GM12892 (cell line): ENCODE measurements at regions not wholly inside any gene's neighbourhood (a gene's known extent, or its start where the extent isn't known, plus 50 kb on each side); places are given as distances from the start of the nearest gene placed in this dataset.

Source experiments
- POLR2A ChIP-seq: IDR thresholded peaks from 2 replicates; pipeline ENCODE4 v1.6.1; 2011; ENCODE audit warnings: low read depth, low read length, control low read depth
- POLR2AphosphoS5 ChIP-seq: IDR thresholded peaks from 2 replicates; pipeline ENCODE4 v1.6.1; 2011; ENCODE audit warnings: low read depth, low read length, control low read depth
- TAF1 ChIP-seq: IDR thresholded peaks from 2 replicates; pipeline ENCODE4 v1.6.1; 2011; ENCODE audit warnings: low read depth, mild to moderate bottlenecking, control low read depth, low read length, borderline replicate concordance

GRCh38 chr19:30890033-30890432 is 459.2 kb downstream of the TSHZ3 start:
- TF ChIP-seq POLR2A = no peak
- no peak for TF ChIP-seq TAF1
- no peak for TF ChIP-seq POLR2AphosphoS5
